Activated CD8-positive, alpha-beta memory T cell treated with anti-CD3 and anti-CD28 coated beads for 48 hours (primary cell): ENCODE measurements at regions not wholly inside any gene's neighbourhood (a gene's known extent, or its start where the extent isn't known, plus 50 kb on each side); places are given as distances from the start of the nearest gene placed in this dataset.
"Not testable (repeated sequence)": the region's sequence is repeated elsewhere in the genome, so short reads cannot be mapped to it uniquely, and the experiment has no call there.

Experiments
- DNase-seq, 3 experiments: peaks; one replicate each; pipeline ENCODE4 v3.0.0-alpha.2; 2020; ENCODE audit warnings: low read depth in 2 of 3, low spot score in 2 of 3

DNA sequence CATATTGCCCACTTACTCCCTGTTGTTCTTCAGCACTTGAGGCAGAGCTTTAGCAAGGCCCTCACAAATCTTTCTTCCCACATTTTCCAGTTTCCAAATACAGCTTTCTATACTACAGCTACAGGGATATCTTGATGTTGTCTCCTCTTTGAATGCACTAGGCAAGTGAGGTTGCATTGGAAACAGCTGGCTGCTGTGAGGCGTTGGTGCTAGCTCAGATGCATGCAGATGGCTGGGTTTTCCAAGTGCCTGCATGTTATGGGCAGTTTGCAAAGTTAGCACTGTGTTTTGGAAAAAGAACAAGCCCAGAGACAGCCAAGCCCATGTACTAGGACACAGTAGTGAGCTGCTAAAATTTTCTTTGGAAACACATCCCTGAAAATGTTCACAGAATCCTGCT, 315.1 kb upstream of the RASGEF1B start:
- DNase-seq, result no peak

DNA sequence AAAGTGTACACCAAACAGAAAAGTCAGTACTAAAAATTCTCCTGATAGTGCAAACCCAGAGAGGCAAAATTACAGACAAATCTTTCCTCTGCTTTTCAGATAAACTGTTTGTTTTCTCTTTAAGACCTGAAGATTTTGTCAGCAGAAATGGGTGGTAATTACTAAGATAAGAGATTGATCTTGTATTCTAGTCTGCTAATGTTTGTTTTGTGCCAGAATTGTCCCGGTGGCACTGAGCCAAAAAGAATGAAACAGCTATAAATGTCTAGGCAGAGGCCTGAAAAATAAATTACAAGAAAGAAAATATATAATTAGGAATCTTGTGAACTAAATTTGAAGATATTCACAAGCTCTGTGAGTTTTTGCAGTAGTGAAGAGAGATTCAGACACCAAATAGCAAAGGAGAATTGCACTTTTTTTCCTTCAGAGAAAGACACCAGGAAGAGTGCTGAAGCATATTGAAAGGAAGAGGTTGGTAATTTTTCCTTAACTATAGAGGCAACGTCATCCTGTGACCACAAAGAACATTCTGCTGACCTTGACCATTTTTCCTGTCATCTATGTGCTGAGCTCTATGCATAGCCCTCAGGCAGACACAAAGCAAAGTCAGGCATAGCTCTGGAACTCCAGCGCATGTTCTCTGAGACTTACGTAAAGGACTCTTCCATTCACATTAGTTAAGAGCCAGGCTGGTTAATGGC, 314.5 kb upstream of the RASGEF1B start:
- no peak for DNase-seq

- DNase-seq, result no peak
Observed at GRCh38 chr4:81785338-81785737, 313.6 kb upstream of the RASGEF1B start.

- no peak for DNase-seq
Observed at GRCh38 chr4:81783558-81783957, 311.9 kb upstream of the RASGEF1B start.

GRCh38 chr4:81781799-81782198, 310.1 kb upstream of the RASGEF1B start:
- DNase-seq, result no peak

DNA sequence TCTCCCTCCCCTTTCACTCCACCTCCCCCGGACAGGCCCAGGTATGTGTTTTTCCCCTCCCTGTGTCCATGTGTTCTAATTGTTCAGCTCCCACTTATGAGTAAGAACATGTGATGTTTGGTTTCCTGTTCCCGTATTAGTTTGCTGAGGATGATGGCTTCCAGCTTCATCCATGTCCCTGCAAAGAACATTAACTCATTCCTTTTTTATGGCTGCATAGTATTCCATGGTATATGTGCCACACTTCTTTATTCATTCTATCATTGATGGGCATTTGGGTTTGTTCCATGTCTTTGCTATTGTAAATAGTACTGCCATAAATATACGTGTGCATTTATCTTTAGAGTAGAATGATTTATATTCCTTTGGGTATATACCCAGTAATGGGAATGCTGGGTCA, 306.0 kb upstream of the RASGEF1B start:
- DNase-seq, result not testable (repeated sequence)

DNA sequence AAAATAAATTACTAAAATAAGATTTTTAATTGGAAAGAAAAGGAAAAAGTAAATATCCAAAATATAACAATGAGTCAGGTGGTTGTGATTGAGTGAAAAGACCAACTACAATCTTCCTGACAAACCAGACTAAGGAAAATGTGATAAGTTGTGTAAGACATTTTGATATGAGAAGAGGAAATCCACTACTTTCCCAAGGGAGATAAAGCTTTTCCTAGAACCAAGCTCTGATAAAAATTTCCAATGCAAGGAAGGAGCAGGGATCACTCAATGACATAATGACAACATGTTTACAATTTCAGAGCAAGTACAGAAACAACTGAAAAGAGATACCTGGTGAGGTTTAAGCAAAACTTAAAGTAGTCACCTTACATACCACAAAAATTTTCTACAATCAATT, 305.1 kb upstream of the RASGEF1B start:
- DNase-seq, result no peak

DNA sequence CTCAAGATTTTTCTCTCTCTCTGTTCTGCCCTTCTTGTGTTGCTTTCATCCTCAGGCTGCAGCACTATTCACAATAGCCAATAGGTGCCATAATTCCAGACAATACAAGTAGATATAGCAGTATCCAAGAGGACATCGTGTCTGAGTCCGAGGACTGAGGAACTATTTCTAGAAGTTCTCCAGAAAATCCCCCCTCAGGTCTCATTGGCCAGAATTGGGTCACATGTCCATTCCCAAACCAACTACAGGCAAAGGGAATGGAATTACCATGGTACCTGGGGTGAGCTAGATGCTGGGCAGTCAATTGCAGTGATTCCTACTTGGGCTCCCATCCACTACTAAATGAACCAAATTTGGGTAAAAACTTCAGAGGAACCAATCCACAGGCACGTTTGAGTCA, 301.9 kb upstream of the RASGEF1B start:
- DNase-seq, result no peak

DNA sequence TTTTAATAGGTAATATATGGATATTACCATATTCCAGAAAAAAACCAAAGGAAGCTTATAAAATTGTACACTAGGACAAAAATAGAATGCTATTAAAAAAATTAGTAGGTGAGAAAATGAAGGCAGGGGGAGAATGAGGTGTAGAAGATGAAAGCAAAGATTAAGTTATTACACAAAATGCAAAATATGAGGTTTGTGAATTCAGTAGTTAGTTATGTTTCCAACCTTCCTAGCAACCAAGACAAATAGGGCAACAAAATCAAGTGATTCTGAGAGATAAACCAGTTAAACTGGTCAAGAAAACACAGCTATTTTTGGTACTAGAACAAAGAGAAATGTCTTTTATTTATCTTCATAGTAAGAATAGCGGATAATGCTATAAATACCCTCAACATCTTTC, 300.0 kb upstream of the RASGEF1B start:
- no peak for DNase-seq

DNA sequence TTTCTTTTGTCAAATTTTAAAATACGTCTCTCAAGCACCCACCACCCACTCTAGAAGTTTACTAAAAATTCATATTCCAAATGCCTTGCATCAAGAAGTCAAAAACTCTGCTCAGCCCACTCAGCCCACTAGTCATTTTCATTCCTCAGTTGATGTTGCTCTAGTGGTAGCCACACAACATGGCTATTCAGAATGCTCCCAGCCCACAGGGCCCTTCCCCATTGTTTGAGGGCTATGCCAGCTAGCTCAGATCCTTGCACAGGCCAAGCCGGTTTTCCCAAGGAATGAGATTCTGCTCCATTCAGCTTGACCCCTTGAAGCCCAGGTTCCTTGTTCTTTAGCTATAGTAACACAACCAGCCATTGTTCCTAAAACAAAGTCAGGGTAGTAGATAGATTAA, 297.5 kb upstream of the RASGEF1B start:
- no peak for DNase-seq

DNA sequence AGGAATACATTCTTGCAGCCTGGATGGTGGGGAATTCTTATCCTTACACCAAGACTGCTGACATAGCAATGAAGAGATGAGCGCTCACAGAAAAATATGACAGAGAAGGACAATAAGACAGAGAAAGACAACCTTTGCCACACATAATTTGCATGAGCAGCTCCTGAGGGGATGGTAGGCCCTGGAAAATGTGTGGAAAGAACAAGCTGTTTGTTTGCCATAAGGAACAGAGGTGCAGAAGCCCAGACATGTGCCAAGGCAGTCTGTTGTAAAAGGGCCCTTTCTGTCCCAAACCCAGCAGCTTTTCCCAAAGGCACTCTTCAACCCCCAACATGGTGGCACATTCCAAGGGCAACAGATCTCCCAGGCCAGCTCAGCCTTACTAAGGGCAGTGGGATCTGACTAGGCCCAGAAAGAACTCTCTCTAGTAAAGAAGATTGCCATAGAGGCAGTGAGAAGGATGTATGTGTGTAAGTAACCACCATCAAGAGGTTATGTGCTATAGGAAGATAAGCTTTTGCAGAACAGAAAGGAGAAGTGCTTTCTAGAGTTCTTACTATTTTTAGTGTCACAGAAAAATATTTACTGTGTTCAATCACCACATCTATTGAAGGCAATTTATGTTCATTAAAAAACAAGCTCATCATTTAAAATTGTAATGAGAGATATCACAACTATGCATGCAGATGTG, 287.0 kb upstream of the RASGEF1B start:
- DNase-seq, result no peak

DNA sequence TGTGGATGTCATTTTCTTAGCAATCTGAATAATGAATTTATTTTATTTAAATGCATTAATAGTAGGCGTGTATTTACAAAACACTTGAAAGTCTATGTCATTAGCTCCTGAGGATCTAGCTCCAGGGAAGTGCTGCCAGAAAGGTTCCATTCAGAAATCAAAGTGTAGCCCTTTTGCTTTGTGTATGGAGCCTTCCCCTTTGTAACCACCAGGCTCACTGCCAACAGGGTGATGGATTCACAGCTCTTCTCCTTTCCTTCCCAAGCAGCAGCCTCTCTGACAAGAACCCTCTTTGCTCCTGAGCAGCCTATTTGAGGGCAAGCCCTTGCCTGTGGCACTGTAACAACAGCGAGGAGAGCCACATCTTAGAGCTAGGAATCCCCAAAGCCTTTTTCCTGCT, 286.0 kb upstream of the RASGEF1B start:
- no peak for DNase-seq

DNA sequence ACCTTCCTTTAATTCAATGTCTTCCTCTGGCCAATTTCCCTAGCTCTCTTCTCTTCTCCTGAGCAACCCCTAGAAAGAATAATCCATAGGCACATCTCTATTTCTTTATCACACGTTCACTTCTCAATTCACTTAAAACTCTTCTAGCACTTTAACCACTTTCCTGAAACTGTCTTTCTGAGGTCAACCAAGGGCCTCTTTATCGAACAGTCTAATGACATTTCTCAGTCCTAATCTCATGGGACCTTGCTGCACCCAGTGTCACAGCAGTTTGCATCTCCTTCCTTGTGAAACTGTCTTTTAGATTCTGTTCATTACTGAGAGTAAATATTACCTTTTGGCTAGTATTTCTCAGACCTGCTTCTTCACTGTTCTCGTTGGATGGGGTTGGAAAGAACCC, 285.3 kb upstream of the RASGEF1B start:
- no peak for DNase-seq

DNA sequence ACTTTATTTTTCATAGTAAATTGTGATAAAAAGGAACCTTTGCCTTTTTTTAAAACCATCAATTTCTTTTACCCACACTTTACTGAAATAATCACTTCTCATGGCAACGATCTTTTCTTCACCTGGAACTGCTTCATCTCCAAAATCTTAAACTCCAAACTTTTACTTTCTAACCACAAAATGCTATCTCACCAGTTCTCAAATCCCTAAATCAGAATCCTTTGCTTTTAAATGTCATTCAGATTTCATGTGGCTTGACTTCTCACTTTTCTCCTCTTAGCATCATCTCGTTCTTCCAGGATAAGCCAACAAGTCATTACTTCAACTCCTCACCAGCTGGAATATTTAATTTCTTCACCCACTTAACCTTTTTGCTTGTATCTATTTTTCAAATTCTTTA, 284.3 kb upstream of the RASGEF1B start:
- DNase-seq, result no peak

GRCh38 chr4:81754169-81754568, 282.5 kb upstream of the RASGEF1B start:
- no peak for DNase-seq

- DNase-seq, result no peak
Observed at GRCh38 chr4:81751531-81752289, 280.0 kb upstream of the RASGEF1B start.

- DNase-seq, result no peak
Observed at GRCh38 chr4:81747242-81747930, 275.7 kb upstream of the RASGEF1B start.

DNA sequence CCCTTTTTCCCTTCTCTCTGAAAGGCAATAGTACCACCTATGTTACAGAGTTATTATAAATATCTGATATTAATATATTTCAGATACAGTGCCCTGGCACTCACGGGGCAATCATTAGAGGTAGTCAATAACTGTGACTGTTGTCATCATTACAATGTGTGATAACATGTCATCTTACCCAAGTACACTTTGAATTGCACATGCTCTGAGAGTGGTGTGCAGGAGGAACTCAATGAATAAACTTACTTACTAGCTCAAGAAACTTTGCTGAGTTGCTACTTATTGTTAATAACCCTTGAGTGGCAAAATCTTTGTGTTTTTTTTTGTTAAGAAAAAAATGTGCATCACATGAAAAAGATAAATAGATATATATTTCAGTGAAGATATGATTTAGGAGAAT, 275.1 kb upstream of the RASGEF1B start:
- no peak for DNase-seq

GRCh38 chr4:81746071-81746470, 274.4 kb upstream of the RASGEF1B start:
- no peak for DNase-seq

- no peak for DNase-seq
Observed at GRCh38 chr4:81745050-81745449, 273.3 kb upstream of the RASGEF1B start.

GRCh38 chr4:81743731-81744435, 272.2 kb upstream of the RASGEF1B start:
- DNase-seq, result no peak
